K562 (cell line): ENCODE measurements at regions not wholly inside any gene's neighbourhood (a gene's known extent, or its start where the extent isn't known, plus 50 kb on each side); places are given as distances from the start of the nearest gene placed in this dataset.

ENCODE experiments used
- ATAC-seq: fragments of 200-7000 bp; cut with Tn5 transposase; 3 replicates; pipeline ENCODE4 v1.9.1; 2020; ENCODE audit warnings: moderate library complexity
- BruUV-seq: library from RNA; stranded (reverse); fragments of 400-500 nt; replicated peaks from 2 replicates; lab custom pipeline; 2021; lab: Mats Ljungman, UMichigan
- CTCF ChIA-PET: fragments of 300-600 bp; formaldehyde crosslinking; extraction: SDS; loops from one replicate; lab custom pipeline; 2021; ENCODE audit warnings: low intra/inter-chr PET ratio; lab: Yijun Ruan, JAX
- POLR2A ChIA-PET: fragments of 300-600, 350-650 bp; sonication (Branson Sonifier 250); formaldehyde crosslinking; extraction: SDS; loops from one replicate; lab custom pipeline; 2021; ENCODE audit warnings: antibody characterized with exemption, inconsistent platforms; lab: Yijun Ruan, JAX
- DNase-seq, 4 experiments: peaks; one replicate each; pipeline versions ENCODE4 v3.0.0 to v3.0.0-alpha.2; 2011 to 2018; ENCODE audit warnings: low spot score in 3 of 4, mixed read lengths in 3 of 4; ENCODE audit errors: extremely low read depth in 1 of 4
- FAIRE-seq: peaks from 2 replicates; lab custom pipeline; 2011; peaks lifted over from hg19 to GRCh38; lab: Jason Lieb, UNC
- H2AFZ ChIP-seq: 2 replicates; pipeline ENCODE4 v1.6.0; 2011; ENCODE audit warnings: low read depth, low read length, control low read depth, inconsistent platforms
- H3K27ac ChIP-seq: fragments of 200-600 bp; 3 replicates; pipeline ENCODE4 v1.8.0; 2011; ENCODE audit warnings: low read depth, mild to moderate bottlenecking, control low read depth, inconsistent platforms, low read length, moderate library complexity, mixed read lengths; ENCODE audit errors: extremely low read depth
- H3K27me3 ChIP-seq, 2 experiments: fragments of 300-600 bp in 1 of 2; 2 replicates in 1 of 2; 3 replicates in 1 of 2; pipeline versions ENCODE4 v1.6.0 to v1.8.0; 2011; ENCODE audit warnings: inconsistent platforms in 2 of 2, low read length in 2 of 2, mild to moderate bottlenecking in 1 of 2, mixed read lengths in 1 of 2, moderate library complexity in 1 of 2; ENCODE audit not compliant: control insufficient read depth in 2 of 2, insufficient read depth in 2 of 2
- H3K36me3 ChIP-seq: fragments of 300-600 bp; 3 replicates; pipeline ENCODE4 v1.8.0; 2011; ENCODE audit warnings: mild to moderate bottlenecking, low read length, inconsistent platforms; ENCODE audit not compliant: control insufficient read depth, insufficient read depth
- H3K4me1 ChIP-seq, 2 experiments: fragments of 200-600 bp in 1 of 2; replicated peaks in 1 of 2; 2 replicates in 1 of 2; 3 replicates in 1 of 2; pipeline versions ENCODE4 v1.5.1 to v1.8.0; 2011; ENCODE audit warnings: inconsistent platforms in 2 of 2, low read length in 2 of 2, mild to moderate bottlenecking in 1 of 2, mixed read lengths in 1 of 2, moderate library complexity in 1 of 2; ENCODE audit not compliant: control insufficient read depth in 2 of 2, insufficient read depth in 2 of 2
- H3K4me2 ChIP-seq: 2 replicates; pipeline ENCODE4 v1.6.1; 2011; ENCODE audit warnings: low read length, control low read depth, inconsistent platforms, mixed read lengths; ENCODE audit not compliant: insufficient read depth
- H3K4me3 ChIP-seq: fragments of 200-600 bp; sonication (generic), shearing (Covaris generic); 2 replicates; pipeline ENCODE4 v1.5.1; 2016; ENCODE audit warnings: control low read depth, inconsistent platforms
- H3K79me2 ChIP-seq: fragments of 200-600 bp; 3 replicates; pipeline ENCODE4 v1.8.0; 2011; ENCODE audit warnings: low read length, inconsistent platforms; ENCODE audit not compliant: control insufficient read depth, insufficient read depth
- H3K9ac ChIP-seq, 2 experiments: 2 replicates each; pipeline versions ENCODE4 v1.6.0 to v1.6.1; 2011; ENCODE audit warnings: low read depth in 2 of 2, low read length in 2 of 2, control low read depth in 1 of 2, inconsistent platforms in 1 of 2, mild to moderate bottlenecking in 1 of 2, mixed read lengths in 1 of 2; ENCODE audit not compliant: insufficient read depth in 1 of 2
- H3K9me1 ChIP-seq: one replicate; pipeline ENCODE4 v1.6.0; 2011; ENCODE audit warnings: inconsistent platforms, mild to moderate bottlenecking, low read length, moderate library complexity; ENCODE audit not compliant: control insufficient read depth, insufficient read depth
- H3K9me3 ChIP-seq: replicated peaks from 2 replicates; pipeline ENCODE4 v1.5.1; 2011; ENCODE audit warnings: low read depth, low read length, inconsistent platforms; ENCODE audit not compliant: control insufficient read depth, insufficient read depth
- H4K20me1 ChIP-seq: replicated peaks from 2 replicates; pipeline ENCODE4 v1.6.1; 2011; ENCODE audit warnings: low read length, inconsistent platforms, mixed read lengths; ENCODE audit not compliant: control insufficient read depth, insufficient read depth
- ARNT ChIP-seq, 2 experiments: fragments of 450-650 bp; IDR thresholded peaks; 2 replicates each; pipeline ENCODE4 v1.6.1; 2016; ENCODE audit warnings: mild to moderate bottlenecking in 1 of 2
- CEBPB ChIP-seq: fragments of 450-650 bp; IDR thresholded peaks from 2 replicates; pipeline ENCODE4 v1.6.1; 2016; ENCODE audit warnings: missing genetic modification characterization, missing compliant biosample characterization
- CTBP1 ChIP-seq: fragments of 450-650 bp; IDR thresholded peaks from 2 replicates; pipeline ENCODE4 v1.6.1; 2016; ENCODE audit warnings: borderline replicate concordance
- FOSL1 ChIP-seq: fragments of 200-800 bp; sonication (Bioruptor generic); conservative IDR thresholded peaks from 2 replicates; pipeline ENCODE4 v1.6.1; 2016; ENCODE audit warnings: missing genetic modification characterization, missing compliant biosample characterization
- FOXP1 ChIP-seq: sonication (generic); formaldehyde crosslinking; IDR thresholded peaks from 2 replicates; pipeline ENCODE4 v1.8.0; 2022; ENCODE audit warnings: mild to moderate bottlenecking, missing genetic modification reagents
- GABPB1 ChIP-seq: sonication (generic); formaldehyde crosslinking; IDR thresholded peaks from 2 replicates; pipeline ENCODE4 v1.8.0; 2022; ENCODE audit warnings: mild to moderate bottlenecking, missing genetic modification reagents
- MYC ChIP-seq, 2 experiments: fragments of 250-450 bp in 1 of 2; sonication (Bioruptor Pico) in 1 of 2; IDR thresholded peaks; 2 replicates each; pipeline versions ENCODE4 v1.5.1 to v1.6.1; 2012 to 2021; ENCODE audit warnings: low read depth in 2 of 2, borderline replicate concordance in 1 of 2, improper control_type of control experiment in 1 of 2, low read length in 1 of 2, mild to moderate bottlenecking in 1 of 2, moderate library complexity in 1 of 2
- PHB ChIP-seq: fragments of 250-450 bp; sonication (Bioruptor Pico); IDR thresholded peaks from 2 replicates; pipeline ENCODE4 v1.5.0; 2021
- PHF21A ChIP-seq: fragments of 450-650 bp; IDR thresholded peaks from 2 replicates; pipeline ENCODE4 v1.6.1; 2017; ENCODE audit warnings: low read depth, borderline replicate concordance
- PML ChIP-seq: IDR thresholded peaks from 2 replicates; pipeline ENCODE4 v1.6.1; 2012; ENCODE audit warnings: low read length, inconsistent platforms
- RB1 ChIP-seq: fragments of 450-650 bp; IDR thresholded peaks from 2 replicates; pipeline ENCODE4 v1.6.1; 2017; ENCODE audit warnings: low read depth, mild to moderate bottlenecking
- SMC3 ChIP-seq: conservative IDR thresholded peaks from 2 replicates; pipeline ENCODE4 v1.6.1; 2011; ENCODE audit warnings: low read depth, low read length, improper control_type of control experiment; ENCODE audit not compliant: insufficient read depth
- WGBS: fragments of 100-300 bp; shearing (Covaris generic); methylation state at CpG from one replicate; pipeline ENCODE4 v1.1.6; 2016; ENCODE audit warnings: low coverage, mixed read lengths; ENCODE audit not compliant: insufficient coverage; ENCODE audit errors: missing lambda C conversion rate; 5-methylcytosine and 5-hydroxymethylcytosine counted together
- in situ Hi-C: fragments of 300-500 bp; cut with MboI; formaldehyde crosslinking; loops from 4 replicates; pipeline ENCODE4 v1.15.0; 2018; ENCODE audit warnings: inconsistent platforms, mixed read lengths
- intact Hi-C: fragments of 100-400 bp; cut with micrococcal nuclease; formaldehyde crosslinking; loops from 2 replicates; pipeline ENCODE4 v1.14.2; 2022
- TF ChIP-seq, protein P1 (sequence below), 2 experiments: IDR thresholded peaks; 2 replicates each; pipeline ENCODE4 v1.6.1; 2011; ENCODE audit warnings: borderline replicate concordance in 1 of 2, control low read depth in 1 of 2, low read depth in 1 of 2, low read length in 1 of 2, mild to moderate bottlenecking in 1 of 2, mixed read lengths in 1 of 2, moderate library complexity in 1 of 2; ENCODE audit not compliant: insufficient read depth in 1 of 2, insufficient read length in 1 of 2, poor library complexity in 1 of 2, severe bottlenecking in 1 of 2; ENCODE audit errors: extremely low read depth in 1 of 2
- TF ChIP-seq, protein P2 (sequence below): fragments of 450-650 bp; formaldehyde crosslinking; IDR thresholded peaks from 2 replicates; pipeline ENCODE4 v1.4.0; 2022; ENCODE audit warnings: mild to moderate bottlenecking, moderate library complexity
- TF ChIP-seq, protein P3 (sequence below), 2 experiments: fragments of 450-650 bp in 1 of 2; IDR thresholded peaks; 2 replicates each; pipeline ENCODE4 v1.6.1; 2011 to 2017; ENCODE audit warnings: low read depth in 2 of 2, antibody characterized with exemption in 1 of 2, borderline replicate concordance in 1 of 2, low read length in 1 of 2, mild to moderate bottlenecking in 1 of 2, mixed read lengths in 1 of 2; ENCODE audit not compliant: control insufficient read depth in 1 of 2

DNA sequence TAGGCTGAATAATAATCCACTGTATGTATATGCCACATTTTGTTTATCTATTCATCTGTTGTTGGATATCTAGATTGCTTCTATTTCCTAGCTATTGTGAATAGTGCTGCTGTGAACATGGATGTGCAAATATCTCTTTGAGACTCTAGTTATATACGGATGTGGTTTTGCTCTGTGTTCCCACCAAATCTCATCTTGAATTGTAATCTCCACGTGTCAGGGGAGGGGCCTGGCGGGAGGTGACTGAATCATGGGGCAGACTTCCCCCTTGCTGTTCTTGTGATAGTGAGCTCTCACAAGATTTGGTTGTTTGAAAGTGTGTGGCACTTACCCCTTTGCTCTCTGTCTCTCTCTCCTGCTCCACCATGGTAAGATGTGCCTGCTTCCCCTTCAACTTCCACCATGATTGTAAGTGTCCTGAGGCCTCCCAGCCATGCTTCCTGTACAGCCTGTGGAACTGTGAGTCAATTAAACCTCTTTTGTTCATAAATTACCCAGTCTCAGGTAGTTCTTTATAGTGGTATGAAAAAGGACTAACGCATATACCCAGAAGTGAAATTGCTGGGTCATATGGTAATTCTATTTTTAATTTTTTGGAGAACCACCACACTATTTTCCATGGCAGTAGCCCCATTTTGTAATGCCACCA, 86.1 kb upstream of the UPP2 start (continued):
- TF ChIP-seq GABPB1 (CRISPR knock-in tag): peak; percentile 50; the same call in 1 of the 2 replicates
- 0 out of 2 replicates have a peak, but pooled peaks have one; percentile 30 for TF ChIP-seq FOSL1 (tag)
- peak; percentile 44; the same call in 1 of the 2 replicates for TF ChIP-seq MYC (IDR thresholded peaks at IDR 0.05; ENCODE audit: low read depth, low read length)
- TF ChIP-seq MYC (CRISPR knock-in tag; IDR thresholded peaks at IDR 0.05; ENCODE audit: borderline replicate concordance, low read depth): no peak
- TF ChIP-seq FOXP1 (CRISPR knock-in tag): no peak
- TF ChIP-seq, protein P1, sequence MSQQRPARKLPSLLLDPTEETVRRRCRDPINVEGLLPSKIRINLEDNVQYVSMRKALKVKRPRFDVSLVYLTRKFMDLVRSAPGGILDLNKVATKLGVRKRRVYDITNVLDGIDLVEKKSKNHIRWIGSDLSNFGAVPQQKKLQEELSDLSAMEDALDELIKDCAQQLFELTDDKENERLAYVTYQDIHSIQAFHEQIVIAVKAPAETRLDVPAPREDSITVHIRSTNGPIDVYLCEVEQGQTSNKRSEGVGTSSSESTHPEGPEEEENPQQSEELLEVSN (IDR thresholded peaks at IDR 0.05; ENCODE audit: borderline replicate concordance in 1 of 2, extremely low read depth in 1 of 2, insufficient read depth in 1 of 2, insufficient read length in 1 of 2, low read depth in 1 of 2, low read length in 1 of 2, poor library complexity in 1 of 2, severe bottlenecking in 1 of 2): peak in 1 of 2 experiments; percentile 52

DNA sequence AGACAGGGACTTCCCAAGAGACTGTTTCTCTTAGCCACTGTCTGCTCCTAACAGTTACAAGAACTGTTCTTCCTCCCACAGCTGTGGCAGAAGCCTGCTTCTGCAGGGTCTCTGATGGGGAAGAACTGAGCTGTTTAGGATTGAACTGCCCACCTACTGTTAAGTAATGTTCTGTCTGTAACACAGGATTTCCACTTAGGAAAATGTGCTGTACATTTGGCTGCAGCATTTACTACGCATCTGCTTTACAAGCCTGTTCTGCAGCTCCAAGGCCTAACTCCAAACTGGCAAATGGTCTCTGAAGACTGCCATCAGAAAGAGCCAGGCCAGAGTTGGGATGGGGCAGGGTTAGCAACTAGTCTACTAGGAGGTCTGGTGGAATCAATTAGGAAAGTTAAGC, 87.8 kb upstream of the UPP2 start:
- 0 out of 2 replicates have a peak overlapping the region, but pooled peaks have one; percentile 10 for H2AFZ ChIP-seq
- intact Hi-C loops (loop anchor here (10.0 kb wide), 1 partner anchor 419 kb away; no protein-coding TSS in a partner anchor), in situ Hi-C loops (loop anchor here (25.0 kb wide), 1 partner anchor 677 kb away; the partner anchor contains the start of gene ERMN)
- no peak overlapping the region for H3K9ac ChIP-seq
- ChIA-PET CTCF (no interaction called here), POLR2A (interaction anchor here (1.1 to 1.2 kb wide), 3 partner anchors 9 to 229 kb away, joined by 3 to 5 read pairs (median 4); no protein-coding TSS in a partner anchor)
- no peaks in the 10 kb centered on the region for H3K79me2 ChIP-seq
- ATAC-seq (no peak), FAIRE-seq (no peak), DNase-seq (no peak)
- BruUV-seq: no TSS peak
- 28% methylated on average over 1 of the region's 1 CpG for WGBS
- H3K36me3 ChIP-seq: no peaks in the 10 kb centered on the region
- peaks cover 0 to 10% of the 10 kb centered on the region in 2 experiments; a peak in 2 of 5 replicates for H3K4me1 ChIP-seq
- H3K9me3 ChIP-seq: no peaks in the 10 kb centered on the region
- H4K20me1 ChIP-seq: no peaks in the 10 kb centered on the region
- no peak overlapping the region for H3K4me3 ChIP-seq
- H3K4me2 ChIP-seq: no peak overlapping the region
- no peak overlapping the region for H3K27ac ChIP-seq
- peaks cover 3% of the 10 kb centered on the region for H3K9me1 ChIP-seq
- H3K27me3 ChIP-seq: peaks cover 2 to 7% of the 10 kb centered on the region in 2 experiments; a peak in 1 of 5 replicates
- TF ChIP-seq CEBPB (tag): no peak
- TF ChIP-seq SMC3: no peak
- no peak for TF ChIP-seq CTBP1
- no peak for TF ChIP-seq RB1
- TF ChIP-seq PML: no peak
- TF ChIP-seq, protein P2, sequence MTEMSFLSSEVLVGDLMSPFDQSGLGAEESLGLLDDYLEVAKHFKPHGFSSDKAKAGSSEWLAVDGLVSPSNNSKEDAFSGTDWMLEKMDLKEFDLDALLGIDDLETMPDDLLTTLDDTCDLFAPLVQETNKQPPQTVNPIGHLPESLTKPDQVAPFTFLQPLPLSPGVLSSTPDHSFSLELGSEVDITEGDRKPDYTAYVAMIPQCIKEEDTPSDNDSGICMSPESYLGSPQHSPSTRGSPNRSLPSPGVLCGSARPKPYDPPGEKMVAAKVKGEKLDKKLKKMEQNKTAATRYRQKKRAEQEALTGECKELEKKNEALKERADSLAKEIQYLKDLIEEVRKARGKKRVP (CRISPR knock-in tag): no peak
- TF ChIP-seq PHF21A: no peak
- no peak for TF ChIP-seq ARNT (IDR thresholded peaks at IDR 0.05)
- no peak for TF ChIP-seq PHB
- TF ChIP-seq, protein P3, sequence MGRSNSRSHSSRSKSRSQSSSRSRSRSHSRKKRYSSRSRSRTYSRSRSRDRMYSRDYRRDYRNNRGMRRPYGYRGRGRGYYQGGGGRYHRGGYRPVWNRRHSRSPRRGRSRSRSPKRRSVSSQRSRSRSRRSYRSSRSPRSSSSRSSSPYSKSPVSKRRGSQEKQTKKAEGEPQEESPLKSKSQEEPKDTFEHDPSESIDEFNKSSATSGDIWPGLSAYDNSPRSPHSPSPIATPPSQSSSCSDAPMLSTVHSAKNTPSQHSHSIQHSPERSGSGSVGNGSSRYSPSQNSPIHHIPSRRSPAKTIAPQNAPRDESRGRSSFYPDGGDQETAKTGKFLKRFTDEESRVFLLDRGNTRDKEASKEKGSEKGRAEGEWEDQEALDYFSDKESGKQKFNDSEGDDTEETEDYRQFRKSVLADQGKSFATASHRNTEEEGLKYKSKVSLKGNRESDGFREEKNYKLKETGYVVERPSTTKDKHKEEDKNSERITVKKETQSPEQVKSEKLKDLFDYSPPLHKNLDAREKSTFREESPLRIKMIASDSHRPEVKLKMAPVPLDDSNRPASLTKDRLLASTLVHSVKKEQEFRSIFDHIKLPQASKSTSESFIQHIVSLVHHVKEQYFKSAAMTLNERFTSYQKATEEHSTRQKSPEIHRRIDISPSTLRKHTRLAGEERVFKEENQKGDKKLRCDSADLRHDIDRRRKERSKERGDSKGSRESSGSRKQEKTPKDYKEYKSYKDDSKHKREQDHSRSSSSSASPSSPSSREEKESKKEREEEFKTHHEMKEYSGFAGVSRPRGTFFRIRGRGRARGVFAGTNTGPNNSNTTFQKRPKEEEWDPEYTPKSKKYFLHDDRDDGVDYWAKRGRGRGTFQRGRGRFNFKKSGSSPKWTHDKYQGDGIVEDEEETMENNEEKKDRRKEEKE (IDR thresholded peaks at IDR 0.05; ENCODE audit: borderline replicate concordance in 1 of 2, control insufficient read depth in 1 of 2, low read depth in 2 of 2, low read length in 1 of 2): no peak
